ENCODE measurements at regions not wholly inside any gene's neighbourhood (a gene's known extent, or its start where the extent isn't known, plus 50 kb on each side); places are given as distances from the start of the nearest gene placed in this dataset.

DNA sequence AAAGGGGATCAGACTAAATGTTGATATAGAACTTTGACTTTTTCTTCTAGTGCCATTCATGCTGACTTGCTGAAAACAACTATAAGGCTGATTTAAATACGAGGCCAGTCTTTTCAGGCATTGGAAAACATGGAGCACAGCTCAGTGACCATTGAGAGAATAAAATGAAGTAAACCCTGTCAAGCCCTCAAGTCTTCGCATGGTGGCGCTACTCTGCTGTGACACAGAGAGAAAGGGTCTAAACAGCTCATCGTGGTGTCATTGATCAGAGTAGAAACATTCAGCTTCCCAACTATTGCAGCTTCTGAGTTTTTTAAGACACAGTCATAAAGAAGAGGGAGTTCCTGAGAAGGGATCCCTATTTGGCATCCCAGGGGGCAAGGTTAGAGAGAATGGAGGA lies 716.2 kb downstream of the DIPK2A start:
- POLR2A ChIA-PET = no interaction called here
- no peaks in the 10 kb centered on the region for H3K27me3 Mint-ChIP-seq

DNA sequence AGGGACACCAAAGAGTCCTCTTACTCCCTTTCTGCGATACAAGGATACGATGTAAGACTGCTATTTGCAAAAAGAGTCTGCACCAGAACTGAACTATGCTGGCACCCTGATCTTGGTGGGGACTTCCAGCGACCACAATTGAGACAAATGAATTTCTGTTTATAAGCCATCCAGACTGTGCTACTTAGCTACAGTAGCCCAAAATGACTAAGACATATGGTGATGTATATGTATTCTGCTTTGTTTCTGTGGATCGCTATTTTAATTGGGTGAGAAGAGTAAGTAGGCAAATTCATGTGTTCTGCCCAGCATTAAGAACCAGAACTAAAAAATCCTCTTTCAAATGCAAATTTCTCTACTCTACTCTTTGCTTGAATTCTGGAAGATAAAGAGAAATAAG lies 720.9 kb downstream of the DIPK2A start:
- ATAC-seq (ENCODE audit: poor library complexity) = no peak
- Mint-ChIP-seq H3K4me1 (ENCODE audit: low read depth) (no peaks in the 10 kb centered on the region), H3K27ac (no peak overlapping the region), H3K9me3 (peaks cover 3% of the 10 kb centered on the region), H3K36me3 (ENCODE audit: low read depth) (no peaks in the 10 kb centered on the region), H3K27me3 (no peaks in the 10 kb centered on the region), H3K4me3 (no peak overlapping the region)
- Histone ChIP-seq H3K27me3 (ENCODE audit: control insufficient read depth in 1 of 2, insufficient read depth in 2 of 2, low read length in 2 of 2) (no peaks in the 10 kb centered on the region), H3K27ac (ENCODE audit: low read depth in 1 of 2, low read length in 2 of 2) (no peak overlapping the region), H3K4me1 (ENCODE audit: insufficient read depth, low read length) (no peaks in the 10 kb centered on the region), H3K9me3 (ENCODE audit: control insufficient read depth in 1 of 2, insufficient read depth in 1 of 2, low read length in 2 of 2) (no peaks in the 10 kb centered on the region), H3K4me3 (ENCODE audit: low read length) (no peak overlapping the region), H3K36me3 (ENCODE audit: insufficient read depth, low read length) (no peaks in the 10 kb centered on the region)
- ChIA-PET POLR2A (no interaction called here), CTCF (no interaction called here)
- no peak for DNase-seq
- TF ChIP-seq, protein P1, sequence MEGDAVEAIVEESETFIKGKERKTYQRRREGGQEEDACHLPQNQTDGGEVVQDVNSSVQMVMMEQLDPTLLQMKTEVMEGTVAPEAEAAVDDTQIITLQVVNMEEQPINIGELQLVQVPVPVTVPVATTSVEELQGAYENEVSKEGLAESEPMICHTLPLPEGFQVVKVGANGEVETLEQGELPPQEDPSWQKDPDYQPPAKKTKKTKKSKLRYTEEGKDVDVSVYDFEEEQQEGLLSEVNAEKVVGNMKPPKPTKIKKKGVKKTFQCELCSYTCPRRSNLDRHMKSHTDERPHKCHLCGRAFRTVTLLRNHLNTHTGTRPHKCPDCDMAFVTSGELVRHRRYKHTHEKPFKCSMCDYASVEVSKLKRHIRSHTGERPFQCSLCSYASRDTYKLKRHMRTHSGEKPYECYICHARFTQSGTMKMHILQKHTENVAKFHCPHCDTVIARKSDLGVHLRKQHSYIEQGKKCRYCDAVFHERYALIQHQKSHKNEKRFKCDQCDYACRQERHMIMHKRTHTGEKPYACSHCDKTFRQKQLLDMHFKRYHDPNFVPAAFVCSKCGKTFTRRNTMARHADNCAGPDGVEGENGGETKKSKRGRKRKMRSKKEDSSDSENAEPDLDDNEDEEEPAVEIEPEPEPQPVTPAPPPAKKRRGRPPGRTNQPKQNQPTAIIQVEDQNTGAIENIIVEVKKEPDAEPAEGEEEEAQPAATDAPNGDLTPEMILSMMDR (IDR thresholded peaks at IDR 0.05) = no peak
- intact Hi-C loops (cut with DNase I, micrococcal nuclease) = no loop called here

More for the DNA sequence above, 716.2 kb downstream of the DIPK2A start:
- TF ChIP-seq, protein P1 (IDR thresholded peaks at IDR 0.05) = no peak
- H3K4me3 Mint-ChIP-seq = no peak overlapping the region
- Histone ChIP-seq H3K27ac (ENCODE audit: low read depth in 1 of 2, low read length in 2 of 2) (no peak overlapping the region), H3K4me1 (ENCODE audit: insufficient read depth, low read length) (no peaks in the 10 kb centered on the region), H3K9me3 (ENCODE audit: control insufficient read depth in 1 of 2, insufficient read depth in 1 of 2, low read length in 2 of 2) (no peaks in the 10 kb centered on the region), H3K36me3 (ENCODE audit: insufficient read depth, low read length) (no peaks in the 10 kb centered on the region), H3K4me3 (ENCODE audit: low read length) (no peak overlapping the region), H3K27me3 (ENCODE audit: control insufficient read depth in 1 of 2, insufficient read depth in 2 of 2, low read length in 2 of 2) (no peaks in the 10 kb centered on the region)
- no peaks in the 10 kb centered on the region for H3K4me1 Mint-ChIP-seq (ENCODE audit: low read depth)
- no peaks in the 10 kb centered on the region for H3K36me3 Mint-ChIP-seq (ENCODE audit: low read depth)
- no peak overlapping the region for H3K27ac Mint-ChIP-seq
- intact Hi-C loops (cut with DNase I, micrococcal nuclease) = no loop called here
- CTCF ChIA-PET = no interaction called here
- DNase-seq (no peak), ATAC-seq (ENCODE audit: poor library complexity) (no peak)
- peaks cover 3% of the 10 kb centered on the region for H3K9me3 Mint-ChIP-seq

GRCh38 chr3:144708437-144708836 lies 736.8 kb downstream of the DIPK2A start:
- no peaks in the 10 kb centered on the region for H3K36me3 ChIP-seq (ENCODE audit: insufficient read depth, low read length)
- H3K36me3 Mint-ChIP-seq (ENCODE audit: low read depth) = no peaks in the 10 kb centered on the region
- no peak for ATAC-seq (ENCODE audit: poor library complexity)
- H3K9me3 Mint-ChIP-seq = no peaks in the 10 kb centered on the region
- no peaks in the 10 kb centered on the region for H3K27me3 Mint-ChIP-seq
- CTCF ChIA-PET = no interaction called here
- DNase-seq = no peak
- no peaks in the 10 kb centered on the region for H3K9me3 ChIP-seq (ENCODE audit: control insufficient read depth in 1 of 2, insufficient read depth in 1 of 2, low read length in 2 of 2)
- H3K4me3 ChIP-seq (ENCODE audit: low read length) = no peak overlapping the region
- TF ChIP-seq, protein P1 (IDR thresholded peaks at IDR 0.05) = no peak
- H3K27me3 ChIP-seq (ENCODE audit: control insufficient read depth in 1 of 2, insufficient read depth in 2 of 2, low read length in 2 of 2) = no peaks in the 10 kb centered on the region
- no peak overlapping the region for H3K27ac ChIP-seq (ENCODE audit: low read depth in 1 of 2, low read length in 2 of 2)
- POLR2A ChIA-PET = no interaction called here
- no peak overlapping the region for H3K27ac Mint-ChIP-seq
- H3K4me3 Mint-ChIP-seq = no peak overlapping the region
- intact Hi-C loops (cut with DNase I, micrococcal nuclease) = no loop called here
- no peaks in the 10 kb centered on the region for H3K4me1 ChIP-seq (ENCODE audit: insufficient read depth, low read length)
- no peaks in the 10 kb centered on the region for H3K4me1 Mint-ChIP-seq (ENCODE audit: low read depth)
